Kidney (tissue), 13 donors: ENCODE measurements at regions not wholly inside any gene's neighbourhood (a gene's known extent, or its start where the extent isn't known, plus 50 kb on each side); places are given as distances from the start of the nearest gene placed in this dataset.
A peak's percentile ranks its signal among the peaks of the same experiment; 100 is the strongest.

ENCODE experiments used
- DNase-seq, 5 donors: peaks; one replicate each; pipeline ENCODE4 v3.0.0-alpha.2; 2013 to 2020
- FAIRE-seq: peaks from 2 replicates; lab custom pipeline; 2012; peaks lifted over from hg19 to GRCh38; lab: Jason Lieb, UNC
- H3K27ac ChIP-seq, 2 donors: one replicate each; pipeline ENCODE4 v1.7.0; 2013; ENCODE audit warnings: low read depth in 2 of 2, low read length in 2 of 2, inconsistent platforms in 1 of 2
- H3K27me3 ChIP-seq: one replicate; pipeline ENCODE4 v1.7.1; 2013; ENCODE audit warnings: low read length, inconsistent platforms; ENCODE audit not compliant: control insufficient read depth, insufficient read depth
- H3K36me3 ChIP-seq, 3 donors: one replicate each; pipeline versions ENCODE4 v1.7.0 to v1.7.1; 2013; ENCODE audit warnings: low read length in 3 of 3, control low read depth in 1 of 3, inconsistent platforms in 1 of 3; ENCODE audit not compliant: insufficient read depth in 3 of 3, control insufficient read depth in 2 of 3
- H3K4me1 ChIP-seq, 3 donors: one replicate each; pipeline versions ENCODE4 v1.7.0 to v1.7.1; 2013; ENCODE audit warnings: low read length in 3 of 3, inconsistent platforms in 1 of 3, low read depth in 1 of 3; ENCODE audit not compliant: control insufficient read depth in 2 of 3, insufficient read depth in 2 of 3
- H3K4me3 ChIP-seq, 3 donors: one replicate each; pipeline versions ENCODE4 v1.7.0 to v1.8.1; 2013; ENCODE audit warnings: low read length in 3 of 3, control low read depth in 1 of 3, inconsistent platforms in 1 of 3
- H3K9ac ChIP-seq, 3 donors: one replicate each; pipeline versions ENCODE4 v1.7.0 to v1.7.1; 2013; ENCODE audit warnings: low read length in 3 of 3, control low read depth in 1 of 3, inconsistent platforms in 1 of 3
- H3K9me3 ChIP-seq, 3 donors: one replicate each; pipeline versions ENCODE4 v1.7.0 to v1.7.1; 2013; ENCODE audit warnings: low read length in 3 of 3, control low read depth in 1 of 3, inconsistent platforms in 1 of 3; ENCODE audit not compliant: control insufficient read depth in 2 of 3, insufficient read depth in 1 of 3
- CTCF ChIP-seq: IDR thresholded peaks from 3 replicates; pipeline ENCODE4 v1.5.1; 2012; ENCODE audit warnings: mild to moderate bottlenecking, moderate library complexity, borderline replicate concordance; ENCODE audit not compliant: insufficient read depth; ENCODE audit errors: extremely low read depth
- intact Hi-C: fragments of 100-400 bp; cut with DNase I; formaldehyde crosslinking; loops from one replicate; pipeline ENCODE4 v1.11.1; 2022
- donor health status: control.
- donor health status: control.
- donor health status: control.
- donor health status: control.
- donor health status: control.
- donor health status: DM: yes; HTN: yes; CAD: no.
- donor health status: Normal renal cell carcinoma (clear cell type).

- no peak for FAIRE-seq
Measured at GRCh38 chr2:164384434-164384833, 236.8 kb downstream of the GRB14 start.

GRCh38 chr2:164371916-164372315 lies 249.4 kb downstream of the GRB14 start:
- Histone ChIP-seq H3K4me3 (no peak overlapping the region), H3K27ac (no peak overlapping the region), H3K9ac (no peak overlapping the region), H3K9me3 (peaks cover 0 to 3% (median 0%) of the 10 kb centered on the region in 3 donors), H3K36me3 (no peaks in the 10 kb centered on the region), H3K4me1 (no peaks in the 10 kb centered on the region), H3K27me3 (no peaks in the 10 kb centered on the region)
- TF ChIP-seq CTCF, result no peak
- FAIRE-seq (no peak), DNase-seq (no peak)
- intact Hi-C loops, result no loop called here

More at GRCh38 chr2:164384434-164384833, 236.8 kb downstream of the GRB14 start:
- Histone ChIP-seq H3K27ac (no peak overlapping the region), H3K4me1 (no peaks in the 10 kb centered on the region), H3K36me3 (no peaks in the 10 kb centered on the region), H3K9me3 (no peaks in the 10 kb centered on the region), H3K9ac (no peak overlapping the region), H3K4me3 (no peak overlapping the region), H3K27me3 (no peaks in the 10 kb centered on the region)
- intact Hi-C loops, result no loop called here
- no peak for TF ChIP-seq CTCF
- DNase-seq, result no peak

DNA sequence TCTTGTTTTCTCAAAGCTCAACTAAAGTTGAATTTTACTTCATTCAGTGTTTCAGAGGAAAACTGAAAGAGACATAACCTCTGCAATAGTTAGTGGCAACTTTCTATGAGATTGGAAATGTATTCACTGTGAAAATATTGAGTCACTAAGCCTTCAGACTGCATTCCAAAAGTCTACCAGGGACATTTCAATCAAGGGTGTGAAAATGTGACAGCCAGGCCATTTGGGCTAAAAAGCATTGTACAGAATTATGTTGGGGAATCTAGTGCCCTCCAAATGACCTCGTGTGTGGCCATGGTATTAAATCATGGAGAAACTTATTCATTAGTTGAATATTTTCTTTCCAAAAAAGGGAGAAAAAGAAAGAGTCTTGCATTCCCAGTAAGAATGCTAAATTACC lies 251.9 kb downstream of the GRB14 start:
- no peak overlapping the region for H3K9ac ChIP-seq
- intact Hi-C loops, result no loop called here
- H3K4me3 ChIP-seq, result no peak overlapping the region
- TF ChIP-seq CTCF, result no peak
- H3K27me3 ChIP-seq, result no peaks in the 10 kb centered on the region
- H3K36me3 ChIP-seq, result no peaks in the 10 kb centered on the region
- FAIRE-seq (no peak), DNase-seq (no peak)
- no peak overlapping the region for H3K27ac ChIP-seq
- no peaks in the 10 kb centered on the region for H3K4me1 ChIP-seq
- peaks cover 0 to 3% (median 0%) of the 10 kb centered on the region in 3 donors for H3K9me3 ChIP-seq

DNA sequence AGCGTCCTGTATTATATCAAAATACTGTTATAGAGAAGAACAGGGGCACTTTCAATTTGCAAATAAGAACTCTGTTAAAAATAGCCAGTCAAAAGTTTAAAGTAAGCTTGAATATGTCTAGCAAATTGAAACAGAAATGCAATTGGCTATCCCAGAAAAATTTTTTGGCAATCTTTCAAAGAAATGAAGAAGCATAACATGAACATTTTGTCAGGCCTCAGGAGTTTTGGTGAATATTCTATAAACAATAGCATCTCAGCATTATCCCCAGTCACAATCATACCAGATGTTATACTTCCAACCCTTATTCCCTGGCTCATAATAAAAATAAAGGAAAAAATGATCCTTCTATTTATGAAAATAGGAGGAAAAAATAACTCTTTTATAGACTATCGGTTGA lies 252.4 kb downstream of the GRB14 start:
- Histone ChIP-seq H3K4me3 (no peak overlapping the region), H3K9me3 (peaks cover 0 to 3% (median 0%) of the 10 kb centered on the region in 3 donors), H3K27ac (no peak overlapping the region), H3K4me1 (no peaks in the 10 kb centered on the region), H3K9ac (no peak overlapping the region), H3K36me3 (no peaks in the 10 kb centered on the region), H3K27me3 (no peaks in the 10 kb centered on the region)
- no peak for TF ChIP-seq CTCF
- FAIRE-seq, result no peak
- DNase-seq, result peak in 1 of 5 donors; percentile 2
- intact Hi-C loops, result no loop called here
